ENCODE measurements at regions not wholly inside any gene's neighbourhood (a gene's known extent, or its start where the extent isn't known, plus 50 kb on each side); places are given as distances from the start of the nearest gene placed in this dataset.

DNA sequence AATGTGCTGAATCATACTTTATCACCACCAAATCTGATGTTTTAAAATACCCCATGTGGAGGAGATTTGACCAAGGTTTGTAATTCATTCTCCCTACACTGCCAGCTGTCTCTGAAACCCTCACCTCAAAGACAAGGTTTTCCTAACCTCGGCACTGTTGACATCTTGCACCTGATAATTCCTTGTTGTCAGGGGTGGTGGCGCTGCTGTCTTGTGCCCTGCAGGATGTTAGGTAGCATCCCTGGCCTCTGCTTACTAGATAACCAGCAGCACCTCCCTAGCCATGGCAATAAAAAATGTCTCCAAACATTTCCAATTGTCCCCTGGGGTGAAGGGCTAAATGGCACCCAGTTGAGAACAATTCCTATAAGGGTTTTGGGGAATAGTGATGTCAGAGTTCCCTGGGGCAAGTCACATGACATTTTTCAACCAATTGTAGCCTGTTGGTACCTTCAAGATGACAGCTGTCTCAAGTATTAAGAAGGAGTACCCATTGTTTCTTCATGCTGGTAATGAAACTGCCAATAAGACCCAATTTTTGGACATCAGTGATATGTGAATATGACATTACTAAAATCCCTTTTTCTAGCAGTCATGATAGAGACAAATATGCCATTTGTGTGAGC, 160.6 kb upstream of the PLCXD3 start:
- Histone ChIP-seq H4K8ac (ENCODE audit: low read depth, low read length) (no peak overlapping the region), H3K27me3 (ENCODE audit: insufficient read depth, low read length, poor library complexity) (no peaks in the 10 kb centered on the region), H3K36me3 (ENCODE audit: control insufficient read depth, insufficient read depth, low read length) (no peaks in the 10 kb centered on the region), H3K9ac (ENCODE audit: low read length) (no peak overlapping the region), H3K79me1 (ENCODE audit: low read length) (no peaks in the 10 kb centered on the region), H3K4me2 (ENCODE audit: low read length) (no peak overlapping the region), H2AK5ac (ENCODE audit: low read length) (no peak overlapping the region), H2BK120ac (ENCODE audit: low read depth, low read length) (no peak overlapping the region), H3K56ac (ENCODE audit: low read length) (no peak overlapping the region), H4K5ac (ENCODE audit: low read length) (no peak overlapping the region), H3K18ac (ENCODE audit: low read length) (no peak overlapping the region), H3K23ac (ENCODE audit: low read length) (no peak overlapping the region), H2BK15ac (replicated peaks; ENCODE audit: low read depth) (no peak overlapping the region), H3K4me3 (ENCODE audit: low read length) (no peak overlapping the region), H2BK5ac (ENCODE audit: low read length) (no peak overlapping the region), H3K79me2 (ENCODE audit: control insufficient read depth, insufficient read depth, low read length) (no peaks in the 10 kb centered on the region), H3K4me1 (ENCODE audit: control insufficient read depth, low read depth, low read length) (no peaks in the 10 kb centered on the region), H3K27ac (ENCODE audit: low read depth, low read length) (no peak overlapping the region), H3K4ac (ENCODE audit: low read depth, low read length) (no peak overlapping the region)
- WGBS (ENCODE audit: extremely low coverage, insufficient coverage, low lambda C conversion rate): no CpG with 5 or more reads among the region's 2 CpGs
- peak; percentile 36 for DNase-seq

DNA sequence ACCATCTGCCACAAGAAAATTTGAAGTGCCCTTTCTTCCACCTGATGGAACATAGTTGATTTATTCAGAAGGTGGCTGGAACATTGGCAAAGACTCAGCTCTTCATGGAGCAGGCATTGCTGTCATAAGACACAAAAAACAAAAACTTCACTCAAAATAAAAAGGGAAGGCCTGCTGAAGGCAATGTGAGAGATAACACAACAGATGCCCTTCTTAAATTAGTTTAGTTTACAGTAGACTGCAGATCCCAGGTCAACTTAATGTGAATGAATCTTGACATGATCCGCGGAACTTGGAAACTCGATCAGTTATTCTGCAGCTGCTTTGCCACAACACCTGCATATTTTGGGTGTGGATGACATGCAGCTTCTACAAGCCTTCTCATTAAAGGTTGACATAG, 159.8 kb upstream of the PLCXD3 start:
- Histone ChIP-seq H3K23ac (ENCODE audit: low read length) (no peak overlapping the region), H3K4me1 (ENCODE audit: control insufficient read depth, low read depth, low read length) (no peaks in the 10 kb centered on the region), H3K4me2 (ENCODE audit: low read length) (no peak overlapping the region), H2BK5ac (ENCODE audit: low read length) (no peak overlapping the region), H3K79me1 (ENCODE audit: low read length) (no peaks in the 10 kb centered on the region), H3K9ac (ENCODE audit: low read length) (no peak overlapping the region), H3K4ac (ENCODE audit: low read depth, low read length) (no peak overlapping the region), H3K36me3 (ENCODE audit: control insufficient read depth, insufficient read depth, low read length) (no peaks in the 10 kb centered on the region), H3K27me3 (ENCODE audit: insufficient read depth, low read length, poor library complexity) (no peaks in the 10 kb centered on the region), H3K27ac (ENCODE audit: low read depth, low read length) (no peak overlapping the region), H3K4me3 (ENCODE audit: low read length) (no peak overlapping the region), H3K79me2 (ENCODE audit: control insufficient read depth, insufficient read depth, low read length) (no peaks in the 10 kb centered on the region), H3K18ac (ENCODE audit: low read length) (no peak overlapping the region), H2BK120ac (ENCODE audit: low read depth, low read length) (no peak overlapping the region), H4K8ac (ENCODE audit: low read depth, low read length) (no peak overlapping the region), H2AK5ac (ENCODE audit: low read length) (no peak overlapping the region), H4K5ac (ENCODE audit: low read length) (no peak overlapping the region), H3K56ac (ENCODE audit: low read length) (no peak overlapping the region), H2BK15ac (replicated peaks; ENCODE audit: low read depth) (no peak overlapping the region)
- no CpG with 5 or more reads among the region's 3 CpGs for WGBS (ENCODE audit: extremely low coverage, insufficient coverage, low lambda C conversion rate)
- no peak for DNase-seq

- no peak overlapping the region for H4K5ac ChIP-seq (ENCODE audit: low read length)
- WGBS (ENCODE audit: extremely low coverage, insufficient coverage, low lambda C conversion rate): no CpG with 5 or more reads among the region's 3 CpGs
- H3K4me2 ChIP-seq (ENCODE audit: low read length): no peak overlapping the region
- no peak overlapping the region for H3K23ac ChIP-seq (ENCODE audit: low read length)
- no peak overlapping the region for H3K56ac ChIP-seq (ENCODE audit: low read length)
- H2BK120ac ChIP-seq (ENCODE audit: low read depth, low read length): no peak overlapping the region
- H2AK5ac ChIP-seq (ENCODE audit: low read length): no peak overlapping the region
- H3K27ac ChIP-seq (ENCODE audit: low read depth, low read length): no peak overlapping the region
- no peak overlapping the region for H3K4ac ChIP-seq (ENCODE audit: low read depth, low read length)
- no peak overlapping the region for H4K8ac ChIP-seq (ENCODE audit: low read depth, low read length)
- H3K27me3 ChIP-seq (ENCODE audit: insufficient read depth, low read length, poor library complexity): no peaks in the 10 kb centered on the region
- H3K4me3 ChIP-seq (ENCODE audit: low read length): no peak overlapping the region
- H3K18ac ChIP-seq (ENCODE audit: low read length): no peak overlapping the region
- H3K4me1 ChIP-seq (ENCODE audit: control insufficient read depth, low read depth, low read length): no peaks in the 10 kb centered on the region
- no peak for DNase-seq
- no peaks in the 10 kb centered on the region for H3K36me3 ChIP-seq (ENCODE audit: control insufficient read depth, insufficient read depth, low read length)
- H2BK5ac ChIP-seq (ENCODE audit: low read length): no peak overlapping the region
- no peak overlapping the region for H2BK15ac ChIP-seq (replicated peaks; ENCODE audit: low read depth)
- no peak overlapping the region for H3K9ac ChIP-seq (ENCODE audit: low read length)
- no peaks in the 10 kb centered on the region for H3K79me2 ChIP-seq (ENCODE audit: control insufficient read depth, insufficient read depth, low read length)
- H3K79me1 ChIP-seq (ENCODE audit: low read length): no peaks in the 10 kb centered on the region
These were observed 150.9 kb upstream of the PLCXD3 start for GRCh38 chr5:41661254-41661653.

GRCh38 chr5:41656597-41656996, 146.2 kb upstream of the PLCXD3 start:
- Histone ChIP-seq H3K4ac (ENCODE audit: low read depth, low read length) (no peak overlapping the region), H3K9ac (ENCODE audit: low read length) (no peak overlapping the region), H3K4me1 (ENCODE audit: control insufficient read depth, low read depth, low read length) (no peaks in the 10 kb centered on the region), H3K79me2 (ENCODE audit: control insufficient read depth, insufficient read depth, low read length) (no peaks in the 10 kb centered on the region), H3K27ac (ENCODE audit: low read depth, low read length) (no peak overlapping the region), H2AK5ac (ENCODE audit: low read length) (no peak overlapping the region), H3K79me1 (ENCODE audit: low read length) (no peaks in the 10 kb centered on the region), H4K8ac (ENCODE audit: low read depth, low read length) (no peak overlapping the region), H3K27me3 (ENCODE audit: insufficient read depth, low read length, poor library complexity) (no peaks in the 10 kb centered on the region), H3K18ac (ENCODE audit: low read length) (no peak overlapping the region), H2BK15ac (replicated peaks; ENCODE audit: low read depth) (no peak overlapping the region), H3K23ac (ENCODE audit: low read length) (no peak overlapping the region), H2BK120ac (ENCODE audit: low read depth, low read length) (no peak overlapping the region), H3K4me2 (ENCODE audit: low read length) (no peak overlapping the region), H4K5ac (ENCODE audit: low read length) (no peak overlapping the region), H3K56ac (ENCODE audit: low read length) (no peak overlapping the region), H2BK5ac (ENCODE audit: low read length) (no peak overlapping the region), H3K4me3 (ENCODE audit: low read length) (no peak overlapping the region), H3K36me3 (ENCODE audit: control insufficient read depth, insufficient read depth, low read length) (no peaks in the 10 kb centered on the region)
- no CpG with 5 or more reads among the region's 1 CpG for WGBS (ENCODE audit: extremely low coverage, insufficient coverage, low lambda C conversion rate)
- peak; percentile 54 for DNase-seq

- Histone ChIP-seq H3K27me3 (ENCODE audit: insufficient read depth, low read length, poor library complexity) (no peaks in the 10 kb centered on the region), H3K23ac (ENCODE audit: low read length) (no peak overlapping the region), H2BK120ac (ENCODE audit: low read depth, low read length) (no peak overlapping the region), H4K5ac (ENCODE audit: low read length) (no peak overlapping the region), H3K79me1 (ENCODE audit: low read length) (no peaks in the 10 kb centered on the region), H3K9ac (ENCODE audit: low read length) (no peak overlapping the region), H3K18ac (ENCODE audit: low read length) (no peak overlapping the region), H3K27ac (ENCODE audit: low read depth, low read length) (no peak overlapping the region), H3K79me2 (ENCODE audit: control insufficient read depth, insufficient read depth, low read length) (no peaks in the 10 kb centered on the region), H3K56ac (ENCODE audit: low read length) (no peak overlapping the region), H2BK15ac (replicated peaks; ENCODE audit: low read depth) (no peak overlapping the region), H3K4me3 (ENCODE audit: low read length) (no peak overlapping the region), H2BK5ac (ENCODE audit: low read length) (no peak overlapping the region), H3K4ac (ENCODE audit: low read depth, low read length) (no peak overlapping the region), H3K4me2 (ENCODE audit: low read length) (no peak overlapping the region), H3K36me3 (ENCODE audit: control insufficient read depth, insufficient read depth, low read length) (no peaks in the 10 kb centered on the region), H3K4me1 (ENCODE audit: control insufficient read depth, low read depth, low read length) (no peaks in the 10 kb centered on the region), H4K8ac (ENCODE audit: low read depth, low read length) (no peak overlapping the region), H2AK5ac (ENCODE audit: low read length) (no peak overlapping the region)
- no peak for DNase-seq
- no CpG with 5 or more reads among the region's 6 CpGs for WGBS (ENCODE audit: extremely low coverage, insufficient coverage, low lambda C conversion rate)
These were observed 139.7 kb upstream of the PLCXD3 start for GRCh38 chr5:41650131-41650530.

DNA sequence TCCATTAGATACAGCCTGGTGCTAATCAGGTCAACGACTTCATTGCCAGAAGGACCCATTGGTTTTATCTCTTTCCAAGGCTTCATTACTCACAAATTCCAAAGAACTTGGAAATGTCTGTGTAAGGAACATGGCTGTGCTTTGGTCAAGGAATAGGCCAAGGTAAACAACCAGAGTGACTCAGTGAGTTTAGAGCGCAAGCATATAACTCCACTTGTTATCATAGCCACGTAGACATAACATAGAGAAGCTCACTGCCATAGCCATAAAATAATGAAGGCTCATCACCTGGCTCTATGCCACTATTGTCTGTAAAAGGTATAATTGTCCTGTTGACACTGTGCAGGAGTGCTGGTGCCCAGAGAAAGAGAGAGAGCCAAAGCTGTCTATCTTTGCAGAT, 139.3 kb upstream of the PLCXD3 start:
- Histone ChIP-seq H3K4me3 (ENCODE audit: low read length) (no peak overlapping the region), H4K5ac (ENCODE audit: low read length) (no peak overlapping the region), H3K4me1 (ENCODE audit: control insufficient read depth, low read depth, low read length) (no peaks in the 10 kb centered on the region), H2BK120ac (ENCODE audit: low read depth, low read length) (no peak overlapping the region), H2BK5ac (ENCODE audit: low read length) (no peak overlapping the region), H3K27me3 (ENCODE audit: insufficient read depth, low read length, poor library complexity) (no peaks in the 10 kb centered on the region), H3K9ac (ENCODE audit: low read length) (no peak overlapping the region), H3K36me3 (ENCODE audit: control insufficient read depth, insufficient read depth, low read length) (no peaks in the 10 kb centered on the region), H3K4me2 (ENCODE audit: low read length) (no peak overlapping the region), H3K79me2 (ENCODE audit: control insufficient read depth, insufficient read depth, low read length) (no peaks in the 10 kb centered on the region), H3K18ac (ENCODE audit: low read length) (no peak overlapping the region), H3K27ac (ENCODE audit: low read depth, low read length) (no peak overlapping the region), H3K4ac (ENCODE audit: low read depth, low read length) (no peak overlapping the region), H3K79me1 (ENCODE audit: low read length) (no peaks in the 10 kb centered on the region), H3K23ac (ENCODE audit: low read length) (no peak overlapping the region), H4K8ac (ENCODE audit: low read depth, low read length) (no peak overlapping the region), H3K56ac (ENCODE audit: low read length) (no peak overlapping the region), H2BK15ac (replicated peaks; ENCODE audit: low read depth) (no peak overlapping the region), H2AK5ac (ENCODE audit: low read length) (no peak overlapping the region)
- WGBS (ENCODE audit: extremely low coverage, insufficient coverage, low lambda C conversion rate): no CpG with 5 or more reads among the region's 3 CpGs
- no peak for DNase-seq
